ENCODE measurements at regions not wholly inside any gene's neighbourhood (a gene's known extent, or its start where the extent isn't known, plus 50 kb on each side); places are given as distances from the start of the nearest gene placed in this dataset.
"Not testable (repeated sequence)": the region's sequence is repeated elsewhere in the genome, so short reads cannot be mapped to it uniquely, and the experiment has no call there.

DNA sequence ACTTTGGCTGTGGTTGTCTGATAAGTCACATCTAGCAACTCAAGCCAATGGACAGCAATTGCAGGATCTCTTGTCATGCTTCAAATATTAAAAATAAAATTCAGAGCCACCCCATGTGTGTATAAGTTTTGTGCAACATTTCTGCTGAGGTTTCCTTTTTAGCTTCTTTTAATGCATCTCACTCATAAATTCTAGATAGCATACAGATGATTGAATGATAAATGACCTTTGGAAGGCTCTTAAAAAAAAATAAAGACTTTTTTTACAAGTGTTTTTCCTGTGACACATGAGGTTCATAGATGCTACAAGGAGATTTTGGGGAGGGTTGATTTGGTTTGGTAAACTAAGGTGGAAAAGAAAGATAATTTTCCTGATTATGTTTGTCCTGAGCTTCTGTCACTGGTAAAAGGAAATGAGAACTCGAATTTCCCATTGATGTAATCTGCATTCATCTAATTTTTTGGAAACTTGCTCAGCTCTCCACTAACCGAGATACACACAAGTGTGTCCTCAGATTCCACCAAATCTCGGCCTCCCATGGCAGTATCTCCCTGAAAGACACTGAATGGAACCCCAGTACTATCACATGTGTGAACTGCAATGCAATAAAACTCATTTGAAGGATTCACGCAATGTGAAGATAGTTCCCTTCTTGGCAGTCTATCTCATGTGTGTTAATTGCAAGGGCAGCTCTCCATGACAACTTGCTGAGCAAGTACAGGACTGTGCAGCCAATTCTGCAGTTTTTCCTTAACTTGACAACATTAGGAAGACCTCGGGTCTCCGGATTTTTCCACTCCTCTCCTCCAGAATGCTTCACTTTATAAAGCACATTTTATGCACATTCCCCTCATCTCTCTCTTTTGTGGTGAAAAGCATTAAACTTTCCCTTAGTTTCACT lies 185.4 kb upstream of the PFKP start:
- H3K36me3 ChIP-seq (ENCODE audit: low read length): no peaks in the 10 kb centered on the region
- H3K27ac ChIP-seq (ENCODE audit: low read depth, low read length): no peak overlapping the region
- no peak overlapping the region for H3K4me2 ChIP-seq (ENCODE audit: low read depth, low read length, poor library complexity, severe bottlenecking)
- H3K79me2 ChIP-seq (ENCODE audit: insufficient read depth, low read length): no peaks in the 10 kb centered on the region
- H3K9me3 ChIP-seq (ENCODE audit: insufficient read depth, low read length): no peaks in the 10 kb centered on the region
- no peak overlapping the region for H3K9ac ChIP-seq (ENCODE audit: low read length)
- H3K9me2 ChIP-seq (replicated peaks; ENCODE audit: insufficient read depth, low read length): no peaks in the 10 kb centered on the region
- no peak overlapping the region for H3K4me3 ChIP-seq (ENCODE audit: insufficient read depth, low read length, poor library complexity, severe bottlenecking)
- H2AFZ ChIP-seq (ENCODE audit: low read depth, low read length, severe bottlenecking): no peak overlapping the region
- no peaks in the 10 kb centered on the region for H4K20me1 ChIP-seq (ENCODE audit: low read depth, low read length)
- H3K27me3 ChIP-seq (ENCODE audit: low read length): no peaks in the 10 kb centered on the region
- H3F3A ChIP-seq (ENCODE audit: insufficient read depth): no peaks in the 10 kb centered on the region
- TF ChIP-seq EZH2phosphoT487 (conservative IDR thresholded peaks at IDR 0.05; ENCODE audit: low read length): no peak

DNA sequence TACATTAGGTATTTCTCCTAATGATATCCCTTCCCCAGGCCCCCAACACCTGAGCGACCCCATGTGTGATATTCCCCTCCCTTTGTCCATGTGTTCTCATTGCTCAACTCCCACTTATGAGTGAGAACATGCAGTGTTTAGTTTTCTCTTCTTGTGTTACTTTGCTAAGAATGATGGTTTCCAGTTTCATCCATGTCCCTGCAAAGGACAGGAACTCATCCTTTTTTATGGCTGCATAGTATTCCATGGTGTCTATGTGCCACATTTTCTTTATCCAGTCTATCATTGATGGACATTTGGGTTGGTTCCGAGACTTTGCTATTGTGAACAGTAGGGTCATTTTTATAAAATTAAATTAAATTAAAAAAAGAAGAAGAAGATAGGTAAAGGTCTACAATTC lies 187.3 kb upstream of the PFKP start:
- not testable (repeated sequence) for H3F3A ChIP-seq (ENCODE audit: insufficient read depth); H3K79me2 ChIP-seq (ENCODE audit: insufficient read depth, low read length); H3K9me3 ChIP-seq (ENCODE audit: insufficient read depth, low read length); H2AFZ ChIP-seq (ENCODE audit: low read depth, low read length, severe bottlenecking); H3K9me2 ChIP-seq (replicated peaks; ENCODE audit: insufficient read depth, low read length); H3K27me3 ChIP-seq (ENCODE audit: low read length); H3K27ac ChIP-seq (ENCODE audit: low read depth, low read length); H3K36me3 ChIP-seq (ENCODE audit: low read length); H3K4me3 ChIP-seq (ENCODE audit: insufficient read depth, low read length, poor library complexity, severe bottlenecking); H4K20me1 ChIP-seq (ENCODE audit: low read depth, low read length); H3K9ac ChIP-seq (ENCODE audit: low read length); H3K4me2 ChIP-seq (ENCODE audit: low read depth, low read length, poor library complexity, severe bottlenecking)

DNA sequence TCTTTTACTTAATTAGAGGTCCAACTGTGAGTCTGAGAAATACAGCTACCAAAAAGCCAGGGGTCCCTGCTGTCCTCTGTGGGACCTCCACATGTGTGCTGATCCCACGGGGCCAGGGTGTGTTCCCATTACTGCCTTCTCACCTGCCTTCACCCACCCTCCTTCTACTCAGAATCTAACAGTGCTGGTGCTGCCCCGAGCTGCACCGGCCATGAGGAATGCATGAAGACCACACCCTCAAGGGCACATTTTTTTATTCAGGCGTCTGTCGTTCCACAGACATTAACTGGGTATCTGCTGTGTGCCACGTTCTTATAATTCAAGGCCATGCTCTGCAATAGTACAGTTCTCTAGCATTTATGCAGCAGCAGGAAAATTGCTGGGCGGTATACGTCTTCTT lies 188.5 kb upstream of the PFKP start:
- no peaks in the 10 kb centered on the region for H4K20me1 ChIP-seq (ENCODE audit: low read depth, low read length)

DNA sequence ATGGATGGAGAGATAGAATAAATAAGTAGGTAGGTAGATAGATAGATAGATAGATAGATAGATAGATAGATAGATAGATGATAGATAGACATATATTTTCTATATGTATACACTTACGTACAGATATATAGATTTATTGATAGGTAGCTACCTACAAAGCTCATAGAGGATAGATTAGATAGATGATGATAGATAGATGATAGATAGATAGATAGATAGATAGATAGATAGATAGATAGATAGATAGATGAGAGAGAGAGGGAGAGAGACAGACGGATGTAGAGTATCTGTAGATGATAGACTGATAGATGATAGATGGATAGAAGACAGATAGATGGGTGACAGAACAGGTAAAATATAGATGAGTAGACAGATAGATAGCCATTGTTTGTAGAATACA lies 191.3 kb upstream of the PFKP start:
- Histone ChIP-seq H3K9ac (ENCODE audit: low read length) (no peak overlapping the region), H3K36me3 (ENCODE audit: low read length) (no peaks in the 10 kb centered on the region), H3K4me3 (ENCODE audit: insufficient read depth, low read length, poor library complexity, severe bottlenecking) (no peak overlapping the region), H4K20me1 (ENCODE audit: low read depth, low read length) (no peaks in the 10 kb centered on the region), H3K27me3 (ENCODE audit: low read length) (no peaks in the 10 kb centered on the region), H3K79me2 (ENCODE audit: insufficient read depth, low read length) (no peaks in the 10 kb centered on the region), H3K4me2 (ENCODE audit: low read depth, low read length, poor library complexity, severe bottlenecking) (no peak overlapping the region), H3K9me3 (ENCODE audit: insufficient read depth, low read length) (no peaks in the 10 kb centered on the region), H3K9me2 (replicated peaks; ENCODE audit: insufficient read depth, low read length) (no peaks in the 10 kb centered on the region), H2AFZ (ENCODE audit: low read depth, low read length, severe bottlenecking) (no peak overlapping the region), H3K27ac (ENCODE audit: low read depth, low read length) (no peak overlapping the region), H3F3A (ENCODE audit: insufficient read depth) (no peaks in the 10 kb centered on the region)
- no peak for TF ChIP-seq EZH2phosphoT487 (conservative IDR thresholded peaks at IDR 0.05; ENCODE audit: low read length)
- TF ChIP-seq, protein P1, sequence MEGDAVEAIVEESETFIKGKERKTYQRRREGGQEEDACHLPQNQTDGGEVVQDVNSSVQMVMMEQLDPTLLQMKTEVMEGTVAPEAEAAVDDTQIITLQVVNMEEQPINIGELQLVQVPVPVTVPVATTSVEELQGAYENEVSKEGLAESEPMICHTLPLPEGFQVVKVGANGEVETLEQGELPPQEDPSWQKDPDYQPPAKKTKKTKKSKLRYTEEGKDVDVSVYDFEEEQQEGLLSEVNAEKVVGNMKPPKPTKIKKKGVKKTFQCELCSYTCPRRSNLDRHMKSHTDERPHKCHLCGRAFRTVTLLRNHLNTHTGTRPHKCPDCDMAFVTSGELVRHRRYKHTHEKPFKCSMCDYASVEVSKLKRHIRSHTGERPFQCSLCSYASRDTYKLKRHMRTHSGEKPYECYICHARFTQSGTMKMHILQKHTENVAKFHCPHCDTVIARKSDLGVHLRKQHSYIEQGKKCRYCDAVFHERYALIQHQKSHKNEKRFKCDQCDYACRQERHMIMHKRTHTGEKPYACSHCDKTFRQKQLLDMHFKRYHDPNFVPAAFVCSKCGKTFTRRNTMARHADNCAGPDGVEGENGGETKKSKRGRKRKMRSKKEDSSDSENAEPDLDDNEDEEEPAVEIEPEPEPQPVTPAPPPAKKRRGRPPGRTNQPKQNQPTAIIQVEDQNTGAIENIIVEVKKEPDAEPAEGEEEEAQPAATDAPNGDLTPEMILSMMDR (IDR thresholded peaks at IDR 0.05; ENCODE audit: insufficient read depth, low read length, poor library complexity, severe bottlenecking): no peak

More for the DNA sequence above, 188.5 kb upstream of the PFKP start:
- H3F3A ChIP-seq (ENCODE audit: insufficient read depth): no peaks in the 10 kb centered on the region
- H3K79me2 ChIP-seq (ENCODE audit: insufficient read depth, low read length): no peaks in the 10 kb centered on the region
- no peaks in the 10 kb centered on the region for H3K9me2 ChIP-seq (replicated peaks; ENCODE audit: insufficient read depth, low read length)
- H3K9ac ChIP-seq (ENCODE audit: low read length): no peak overlapping the region
- H3K36me3 ChIP-seq (ENCODE audit: low read length): no peaks in the 10 kb centered on the region
- no peak overlapping the region for H3K4me2 ChIP-seq (ENCODE audit: low read depth, low read length, poor library complexity, severe bottlenecking)
- H3K27me3 ChIP-seq (ENCODE audit: low read length): no peaks in the 10 kb centered on the region
- no peaks in the 10 kb centered on the region for H3K9me3 ChIP-seq (ENCODE audit: insufficient read depth, low read length)
- no peak for TF ChIP-seq EZH2phosphoT487 (conservative IDR thresholded peaks at IDR 0.05; ENCODE audit: low read length)
- TF ChIP-seq, protein P1 (IDR thresholded peaks at IDR 0.05; ENCODE audit: insufficient read depth, low read length, poor library complexity, severe bottlenecking): no peak
- H3K27ac ChIP-seq (ENCODE audit: low read depth, low read length): no peak overlapping the region
- no peak overlapping the region for H3K4me3 ChIP-seq (ENCODE audit: insufficient read depth, low read length, poor library complexity, severe bottlenecking)
- no peak overlapping the region for H2AFZ ChIP-seq (ENCODE audit: low read depth, low read length, severe bottlenecking)

All from SU-DHL-6 (cell line).